ENCODE measurements at regions not wholly inside any gene's neighbourhood (a gene's known extent, or its start where the extent isn't known, plus 50 kb on each side); places are given as distances from the start of the nearest gene placed in this dataset.

DNA sequence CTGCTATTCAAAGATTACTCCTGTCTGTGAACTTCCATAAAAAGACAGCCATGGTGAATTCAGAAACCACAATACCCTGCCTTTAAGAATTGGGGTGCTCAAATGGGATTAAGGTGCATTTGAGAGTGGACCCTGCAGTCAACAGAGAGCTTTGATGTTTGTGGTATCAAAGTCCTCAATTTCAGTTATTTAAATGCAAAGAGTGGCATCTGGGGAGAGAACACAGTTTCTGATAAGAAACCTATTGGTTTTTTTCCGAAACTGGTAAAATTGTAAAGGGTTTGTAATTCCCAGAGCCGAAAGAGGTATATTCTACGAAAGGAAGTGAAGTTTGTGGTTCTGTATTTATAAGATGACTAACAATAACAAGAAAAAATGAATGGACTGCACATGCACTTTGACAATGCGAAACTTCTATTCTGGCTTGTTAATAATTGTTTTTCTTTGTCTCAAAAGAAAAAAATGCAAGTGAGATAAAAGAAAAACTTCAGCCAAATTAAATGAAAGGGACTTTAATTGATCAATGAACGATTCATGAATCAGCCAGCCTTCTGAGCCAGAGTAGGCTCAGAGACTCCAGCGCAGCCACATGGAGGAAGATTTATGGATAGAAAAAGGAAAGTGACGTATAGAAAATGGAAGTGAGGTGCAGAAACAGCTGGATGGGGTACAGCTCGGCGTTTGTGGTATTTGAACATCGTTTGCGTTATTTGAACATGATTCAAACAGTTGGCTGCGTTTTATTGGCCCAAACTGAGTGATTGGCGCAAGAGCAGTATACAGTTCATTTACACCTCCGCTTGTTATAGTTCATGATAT is 70.5 kb upstream of the DUSP22 start:
- Mint-ChIP-seq H3K4me3 (no peak overlapping the region), H3K9me3 (ENCODE audit: insufficient read depth) (no peaks in the 10 kb centered on the region), H3K27me3 (no peaks in the 10 kb centered on the region), H3K27ac (peak overlapping the region; percentile 3), H3K4me1 (peaks cover 69% of the 10 kb centered on the region)
- TF ChIP-seq EZH2 (IDR thresholded peaks at IDR 0.05; ENCODE audit: borderline replicate concordance, insufficient read depth, low read depth, low read length, poor library complexity, severe bottlenecking) = no peak
- no peak for TF ChIP-seq CTCF (IDR thresholded peaks at IDR 0.05)
- intact Hi-C loops (cut with micrococcal nuclease) = no loop called here
- H3K9ac ChIP-seq (ENCODE audit: low read length) = no peak overlapping the region
- no peak overlapping the region for H2AFZ ChIP-seq (ENCODE audit: insufficient read depth, low read depth, low read length, poor library complexity, severe bottlenecking)
- WGBS (ENCODE audit: insufficient coverage) = 80% methylated on average over 12 of the region's 14 CpGs
- H3K27me3 ChIP-seq (replicated peaks in 1 of 4; ENCODE audit: control extremely low read depth in 1 of 4, control insufficient read depth in 3 of 4, insufficient read depth in 4 of 4, low read length in 3 of 4) = no peaks in the 10 kb centered on the region
- no peak overlapping the region for H3K4me3 ChIP-seq (ENCODE audit: control extremely low read depth in 1 of 5, extremely low read depth in 1 of 5, insufficient read depth in 1 of 5, low read depth in 2 of 5, low read length in 4 of 5)
- H3K9me3 ChIP-seq (ENCODE audit: control extremely low read depth in 1 of 3, control insufficient read depth in 2 of 3, insufficient read depth in 1 of 3, low read length in 2 of 3) = peaks cover 0 to 5% (median 0%) of the 10 kb centered on the region in 3 donors
- no peak overlapping the region for H3K27ac ChIP-seq (ENCODE audit: low read length in 2 of 2)
- no peaks in the 10 kb centered on the region for H3K36me3 ChIP-seq (replicated peaks in 1 of 2; ENCODE audit: control extremely low read depth in 1 of 2, control insufficient read depth in 1 of 2, extremely low read depth in 1 of 2, insufficient read depth in 2 of 2, low read length in 1 of 2)
- ATAC-seq (ENCODE audit: low read depth) = no peak
- no peak overlapping the region for H3K4me2 ChIP-seq (replicated peaks; ENCODE audit: low read depth, low read length, poor library complexity, severe bottlenecking)
- no peak for DNase-seq
- POLR2A ChIA-PET = interaction anchor here (1.2 kb wide), 1 partner anchor 65 kb away, joined by 3 read pairs; no protein-coding TSS in a partner anchor
- H3K4me1 ChIP-seq (ENCODE audit: control insufficient read depth in 2 of 2, insufficient read depth in 2 of 2, low read length in 2 of 2) = peaks cover 45 to 63% of the 10 kb centered on the region in 2 donors
- CTCF ChIA-PET = interaction anchor here (0.8 to 8.9 kb wide), 8 partner anchors 11 to 182 kb away, joined by 3 to 49 read pairs (median 3); partner anchors contain the start of gene IRF4
- H4K20me1 ChIP-seq (ENCODE audit: control insufficient read depth, insufficient read depth, low read length, poor library complexity, severe bottlenecking) = no peaks in the 10 kb centered on the region
- no peaks in the 10 kb centered on the region for H3K79me2 ChIP-seq (ENCODE audit: control insufficient read depth, insufficient read depth, low read length)

GRCh38 chr6:222468-222867 is 69.8 kb upstream of the DUSP22 start:
- Mint-ChIP-seq H3K27ac (no peak overlapping the region), H3K9me3 (ENCODE audit: insufficient read depth) (no peaks in the 10 kb centered on the region), H3K4me3 (no peak overlapping the region), H3K27me3 (no peaks in the 10 kb centered on the region), H3K4me1 (peaks cover 69% of the 10 kb centered on the region)
- TF ChIP-seq EZH2 (IDR thresholded peaks at IDR 0.05; ENCODE audit: borderline replicate concordance, insufficient read depth, low read depth, low read length, poor library complexity, severe bottlenecking) = no peak
- TF ChIP-seq CTCF (IDR thresholded peaks at IDR 0.05) = no peak
- H3K79me2 ChIP-seq (ENCODE audit: control insufficient read depth, insufficient read depth, low read length) = no peaks in the 10 kb centered on the region
- ChIA-PET CTCF (interaction anchor here (0.8 to 8.9 kb wide), 7 partner anchors 10 to 181 kb away, joined by 3 to 49 read pairs (median 3); no protein-coding TSS in a partner anchor), POLR2A (no interaction called here)
- ATAC-seq (ENCODE audit: low read depth) = no peak
- no peak for DNase-seq
- H3K27ac ChIP-seq (ENCODE audit: low read length in 2 of 2) = no peak overlapping the region
- H3K27me3 ChIP-seq (replicated peaks in 1 of 4; ENCODE audit: control extremely low read depth in 1 of 4, control insufficient read depth in 3 of 4, insufficient read depth in 4 of 4, low read length in 3 of 4) = no peaks in the 10 kb centered on the region
- H3K4me1 ChIP-seq (ENCODE audit: control insufficient read depth in 2 of 2, insufficient read depth in 2 of 2, low read length in 2 of 2) = peaks cover 46 to 63% of the 10 kb centered on the region in 2 donors
- no peak overlapping the region for H2AFZ ChIP-seq (ENCODE audit: insufficient read depth, low read depth, low read length, poor library complexity, severe bottlenecking)
- no peaks in the 10 kb centered on the region for H3K36me3 ChIP-seq (replicated peaks in 1 of 2; ENCODE audit: control extremely low read depth in 1 of 2, control insufficient read depth in 1 of 2, extremely low read depth in 1 of 2, insufficient read depth in 2 of 2, low read length in 1 of 2)
- intact Hi-C loops (cut with micrococcal nuclease) = no loop called here
- H3K4me2 ChIP-seq (replicated peaks; ENCODE audit: low read depth, low read length, poor library complexity, severe bottlenecking) = no peak overlapping the region
- no peak overlapping the region for H3K4me3 ChIP-seq (ENCODE audit: control extremely low read depth in 1 of 5, extremely low read depth in 1 of 5, insufficient read depth in 1 of 5, low read depth in 2 of 5, low read length in 4 of 5)
- no peaks in the 10 kb centered on the region for H3K9me3 ChIP-seq (ENCODE audit: control extremely low read depth in 1 of 3, control insufficient read depth in 2 of 3, insufficient read depth in 1 of 3, low read length in 2 of 3)
- no peaks in the 10 kb centered on the region for H4K20me1 ChIP-seq (ENCODE audit: control insufficient read depth, insufficient read depth, low read length, poor library complexity, severe bottlenecking)
- no CpG with 5 or more reads among the region's 5 CpGs for WGBS (ENCODE audit: insufficient coverage)
- no peak overlapping the region for H3K9ac ChIP-seq (ENCODE audit: low read length)

Data from B cell (primary cell).